ENCODE measurements at regions not wholly inside any gene's neighbourhood (a gene's known extent, or its start where the extent isn't known, plus 50 kb on each side); places are given as distances from the start of the nearest gene placed in this dataset.

DNA sequence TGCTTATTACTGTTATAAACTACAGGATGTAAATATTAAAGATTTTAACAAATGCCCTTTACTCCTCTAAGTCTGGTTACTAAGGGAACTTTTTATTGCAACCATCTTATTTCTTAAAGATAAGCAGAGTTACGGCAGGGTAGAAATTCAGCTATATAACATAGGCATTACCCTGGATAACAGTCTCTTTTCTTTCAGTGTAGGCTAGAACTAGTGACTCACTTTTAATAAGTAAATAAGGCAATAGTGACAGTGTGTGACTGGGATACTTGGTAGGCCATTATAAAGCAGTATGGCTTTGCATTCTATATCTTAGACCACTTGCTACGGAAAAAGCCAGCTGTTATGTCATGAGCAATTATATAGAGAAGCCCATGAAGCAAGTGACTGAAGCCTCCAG, 1041.0 kb upstream of the NRXN1 start:
- TF ChIP-seq, protein P1, sequence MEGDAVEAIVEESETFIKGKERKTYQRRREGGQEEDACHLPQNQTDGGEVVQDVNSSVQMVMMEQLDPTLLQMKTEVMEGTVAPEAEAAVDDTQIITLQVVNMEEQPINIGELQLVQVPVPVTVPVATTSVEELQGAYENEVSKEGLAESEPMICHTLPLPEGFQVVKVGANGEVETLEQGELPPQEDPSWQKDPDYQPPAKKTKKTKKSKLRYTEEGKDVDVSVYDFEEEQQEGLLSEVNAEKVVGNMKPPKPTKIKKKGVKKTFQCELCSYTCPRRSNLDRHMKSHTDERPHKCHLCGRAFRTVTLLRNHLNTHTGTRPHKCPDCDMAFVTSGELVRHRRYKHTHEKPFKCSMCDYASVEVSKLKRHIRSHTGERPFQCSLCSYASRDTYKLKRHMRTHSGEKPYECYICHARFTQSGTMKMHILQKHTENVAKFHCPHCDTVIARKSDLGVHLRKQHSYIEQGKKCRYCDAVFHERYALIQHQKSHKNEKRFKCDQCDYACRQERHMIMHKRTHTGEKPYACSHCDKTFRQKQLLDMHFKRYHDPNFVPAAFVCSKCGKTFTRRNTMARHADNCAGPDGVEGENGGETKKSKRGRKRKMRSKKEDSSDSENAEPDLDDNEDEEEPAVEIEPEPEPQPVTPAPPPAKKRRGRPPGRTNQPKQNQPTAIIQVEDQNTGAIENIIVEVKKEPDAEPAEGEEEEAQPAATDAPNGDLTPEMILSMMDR (IDR thresholded peaks at IDR 0.05), result no peak
- no peak for DNase-seq (ENCODE audit: low spot score)
- H3K27ac ChIP-seq, result no peak overlapping the region
- H3K4me3 ChIP-seq, result no peak overlapping the region

DNA sequence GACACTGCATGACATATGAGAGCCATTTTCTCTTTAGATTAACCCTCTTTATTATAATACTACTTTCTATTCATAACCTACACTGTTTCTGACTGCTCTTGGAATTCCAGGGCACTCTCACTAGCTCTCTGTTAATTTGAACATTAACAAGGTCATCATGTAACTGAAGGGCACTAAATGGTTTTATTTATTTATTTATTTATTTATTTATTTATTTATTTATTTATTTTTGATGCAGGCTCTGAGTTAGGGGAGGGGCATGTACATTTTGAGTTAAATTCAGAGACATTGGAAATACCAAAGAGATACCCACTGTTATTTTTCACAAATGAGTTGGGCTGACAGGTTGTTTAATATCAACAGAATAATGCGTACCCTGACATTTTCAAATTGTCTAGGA, 1038.7 kb upstream of the NRXN1 start:
- no peak for DNase-seq (ENCODE audit: low spot score)
- H3K27ac ChIP-seq, result no peak overlapping the region
- TF ChIP-seq, protein P1 (IDR thresholded peaks at IDR 0.05), result no peak
- H3K4me3 ChIP-seq, result no peak overlapping the region

DNA sequence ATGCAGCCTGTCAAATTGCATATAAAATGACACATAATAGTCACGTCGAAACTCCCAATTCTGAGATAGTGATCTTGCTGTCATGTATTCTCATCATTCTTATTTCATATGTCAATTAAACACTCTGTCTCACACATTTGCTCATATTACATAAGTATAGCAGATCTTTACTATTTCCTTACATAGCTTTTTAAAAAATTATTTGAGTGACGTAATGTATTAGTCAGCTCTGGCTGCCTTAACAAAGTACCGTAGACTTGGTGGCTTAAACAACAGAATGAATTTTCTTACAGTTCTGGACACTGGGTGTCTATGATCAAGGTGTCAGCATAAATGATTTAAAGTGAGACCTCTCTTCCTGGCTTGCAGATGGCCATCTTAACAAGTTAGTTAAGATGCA, 1032.3 kb upstream of the NRXN1 start:
- no peak overlapping the region for H3K27ac ChIP-seq
- H3K4me3 ChIP-seq, result no peak overlapping the region
- TF ChIP-seq, protein P1 (IDR thresholded peaks at IDR 0.05), result no peak
- DNase-seq (ENCODE audit: low spot score), result no peak

DNA sequence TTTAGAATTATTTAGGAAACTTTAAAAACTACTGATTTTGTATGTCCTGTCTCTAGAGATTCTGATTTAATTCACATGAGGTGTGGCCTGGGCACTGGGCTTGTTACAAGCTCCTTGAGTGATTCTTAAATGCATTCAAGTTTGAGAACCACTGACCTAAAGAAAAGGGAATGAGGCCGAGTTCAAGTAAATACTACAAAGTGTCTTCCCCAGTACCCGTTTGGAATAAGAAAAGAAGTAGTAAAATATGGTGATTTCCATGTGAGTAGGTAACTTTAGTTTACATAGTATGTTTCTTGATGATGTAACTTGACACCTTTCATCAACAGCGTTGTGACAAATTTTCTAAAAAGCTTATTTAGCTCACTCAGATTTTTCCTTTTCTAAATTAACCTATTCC, 1022.9 kb upstream of the NRXN1 start:
- no peak overlapping the region for H3K4me3 ChIP-seq
- TF ChIP-seq, protein P1 (IDR thresholded peaks at IDR 0.05), result no peak
- no peak for DNase-seq (ENCODE audit: low spot score)

DNA sequence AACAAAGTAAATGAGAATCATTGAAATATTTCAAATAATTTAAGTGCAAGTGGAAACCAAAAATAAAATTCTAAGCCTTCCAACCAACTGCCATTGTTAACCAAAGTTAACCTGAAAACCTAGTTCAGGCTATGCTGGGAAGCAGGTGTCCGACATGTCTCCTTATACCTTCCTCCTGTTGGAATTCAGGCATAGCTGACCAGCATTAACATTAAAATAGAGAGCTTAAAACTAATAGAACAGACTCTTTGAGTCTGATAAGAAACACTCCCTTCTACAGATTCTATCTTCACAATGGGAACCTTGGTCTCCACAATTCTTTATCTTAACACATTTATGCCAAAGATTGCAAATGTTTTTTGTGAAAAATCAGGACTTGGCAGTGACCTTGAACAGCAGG, 1004.9 kb upstream of the NRXN1 start:
- DNase-seq (ENCODE audit: low spot score), result no peak
- TF ChIP-seq, protein P1 (IDR thresholded peaks at IDR 0.05), result no peak
- Histone ChIP-seq H3K4me3 (no peak overlapping the region), H3K27ac (no peak overlapping the region)

More for the DNA sequence above, 1022.9 kb upstream of the NRXN1 start:
- H3K27ac ChIP-seq, result no peak overlapping the region

DNA sequence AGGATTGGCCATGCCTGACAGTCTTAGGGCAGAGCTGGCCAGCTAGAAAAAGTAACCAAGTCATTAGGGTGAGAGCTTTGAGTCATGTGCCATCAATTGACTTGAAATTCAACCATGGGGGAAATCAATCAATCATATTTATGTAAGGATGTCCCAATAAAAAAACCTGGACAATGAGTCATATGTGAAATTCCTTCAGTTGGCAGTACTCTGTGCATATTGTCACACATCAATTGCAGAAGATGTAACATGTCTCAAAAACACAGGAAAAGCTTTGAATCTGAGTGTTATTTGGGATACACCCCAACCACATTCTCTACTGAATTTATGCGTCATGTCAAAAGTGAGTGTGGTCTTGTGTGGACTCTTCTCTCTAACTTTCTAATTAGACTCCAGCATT, 1004.1 kb upstream of the NRXN1 start:
- H3K27ac ChIP-seq, result no peak overlapping the region
- TF ChIP-seq, protein P1 (IDR thresholded peaks at IDR 0.05), result no peak
- no peak overlapping the region for H3K4me3 ChIP-seq
- no peak for DNase-seq (ENCODE audit: low spot score)

DNA sequence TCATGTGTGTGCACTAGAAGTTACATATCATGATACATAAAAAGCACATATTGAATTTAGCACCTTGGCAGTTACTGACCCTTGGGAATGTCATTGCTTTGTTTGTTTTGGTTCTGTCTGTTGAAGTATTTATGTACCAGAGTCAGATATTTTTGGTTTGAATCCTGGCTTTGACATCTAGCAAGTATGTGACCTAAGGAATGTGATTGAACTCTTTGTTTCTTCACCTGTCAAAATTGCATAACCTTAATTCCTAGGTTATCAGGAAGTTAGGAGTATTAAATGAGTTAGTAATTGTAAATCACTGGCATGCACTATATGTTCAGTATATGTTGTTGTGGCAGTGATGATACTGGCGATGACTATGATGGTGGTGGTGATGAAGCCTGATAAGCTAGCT, 1003.5 kb upstream of the NRXN1 start:
- TF ChIP-seq, protein P1 (IDR thresholded peaks at IDR 0.05), result no peak
- no peak for DNase-seq (ENCODE audit: low spot score)
- H3K4me3 ChIP-seq, result no peak overlapping the region
- H3K27ac ChIP-seq, result no peak overlapping the region
